Brain pericyte (primary cell): ENCODE measurements at regions not wholly inside any gene's neighbourhood (a gene's known extent, or its start where the extent isn't known, plus 50 kb on each side); places are given as distances from the start of the nearest gene placed in this dataset.
A peak's percentile ranks its signal among the peaks of the same experiment; 100 is the strongest.

Experiments
- DNase-seq: peaks from one replicate; pipeline ENCODE4 v3.0.0-alpha.2; 2012; ENCODE audit warnings: low read depth, low spot score

GRCh38 chr7:35536396-35536826 is 158.5 kb downstream of the HERPUD2 start:
- no peak for DNase-seq

GRCh38 chr7:35533902-35534301 is 161.0 kb downstream of the HERPUD2 start:
- no peak for DNase-seq

- no peak for DNase-seq
Measured at GRCh38 chr7:35530124-35531109, 164.5 kb downstream of the HERPUD2 start.

DNA sequence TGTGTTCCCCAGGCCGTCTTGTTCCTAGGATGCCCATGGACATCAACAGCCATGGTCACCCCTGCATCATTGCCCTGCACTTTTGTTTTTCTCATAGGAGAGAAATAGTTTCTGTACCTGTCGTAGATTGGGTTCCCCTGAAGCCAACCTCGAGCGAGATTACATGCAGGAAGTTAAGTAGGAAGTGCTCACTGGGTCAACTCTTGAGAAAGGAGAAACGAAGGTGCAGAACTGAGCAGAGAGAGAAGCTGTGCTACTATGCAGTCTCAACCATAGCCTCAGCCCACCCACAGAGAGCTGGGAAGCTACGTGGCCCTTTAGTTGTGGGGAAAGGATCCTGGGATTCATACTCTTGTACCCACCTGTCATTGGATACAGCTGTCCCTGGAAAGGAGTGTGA is 165.2 kb downstream of the HERPUD2 start:
- no peak for DNase-seq

GRCh38 chr7:35528381-35528977 is 166.5 kb downstream of the HERPUD2 start:
- no peak for DNase-seq

DNA sequence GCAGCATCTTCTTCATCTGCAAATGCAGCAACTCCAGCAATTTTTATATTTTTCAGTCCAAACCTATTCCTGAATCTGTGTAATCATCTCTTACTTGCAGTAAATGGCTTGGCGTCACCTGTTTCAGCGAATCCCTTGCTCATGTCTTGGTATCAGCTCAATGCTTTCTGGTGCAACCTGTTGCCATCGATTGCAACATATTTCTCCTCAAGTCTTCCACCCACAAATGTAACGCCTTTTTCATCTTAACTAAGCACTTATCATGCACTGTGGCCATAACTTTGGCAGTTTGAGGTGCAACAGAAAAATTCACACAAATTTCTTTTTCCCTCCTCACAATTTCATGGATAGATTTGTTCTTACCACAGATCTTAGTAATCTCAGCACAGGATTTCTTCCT is 168.3 kb downstream of the HERPUD2 start:
- no peak for DNase-seq

- DNase-seq, result no peak
Measured at GRCh38 chr7:35524112-35524804, 170.7 kb downstream of the HERPUD2 start.

DNA sequence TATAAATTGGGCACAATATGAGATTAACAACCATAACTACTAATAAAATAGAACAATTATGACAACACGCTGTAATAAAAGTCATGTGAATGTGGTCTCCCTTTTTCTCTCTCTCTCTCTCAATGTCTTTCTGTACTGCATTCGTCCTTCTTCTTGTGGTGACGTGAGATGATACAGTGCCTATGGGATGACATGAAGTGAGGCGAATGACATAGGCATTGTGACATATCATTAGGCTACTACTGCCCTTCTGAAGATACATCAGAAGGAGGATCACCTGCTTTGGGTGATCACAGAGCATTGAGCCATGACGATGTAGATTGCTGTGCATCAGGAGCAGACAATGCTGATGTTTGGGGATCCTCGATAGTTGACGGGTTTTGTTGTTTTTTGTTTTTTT is 171.6 kb downstream of the HERPUD2 start:
- no peak for DNase-seq

GRCh38 chr7:35522697-35523096 is 172.2 kb downstream of the HERPUD2 start:
- DNase-seq, result no peak

DNA sequence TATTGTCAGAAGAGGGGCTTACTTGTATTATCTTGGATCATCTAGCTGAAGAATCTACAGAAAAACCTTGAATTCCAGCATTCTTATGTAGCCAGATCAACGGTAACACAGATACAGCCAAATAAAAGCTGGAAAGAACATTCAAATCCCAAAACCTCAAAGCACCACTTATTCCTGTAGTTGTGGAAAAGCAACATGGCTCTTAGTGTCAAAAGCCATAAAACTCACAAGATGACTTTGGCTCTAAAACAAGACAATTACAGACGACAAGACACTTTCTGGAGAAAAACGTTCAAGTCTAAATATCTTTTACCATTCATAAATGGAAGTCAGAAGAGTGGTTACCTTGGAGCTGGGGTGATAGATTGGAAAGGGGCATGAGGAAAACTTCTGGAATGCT is 173.0 kb downstream of the HERPUD2 start:
- DNase-seq, result no peak

GRCh38 chr7:35520810-35521625 is 173.9 kb downstream of the HERPUD2 start:
- DNase-seq, result no peak

GRCh38 chr7:35519971-35520809 is 174.7 kb downstream of the HERPUD2 start:
- peak; percentile 7 for DNase-seq

GRCh38 chr7:35518767-35519166 is 176.2 kb downstream of the HERPUD2 start:
- DNase-seq, result no peak

GRCh38 chr7:35516498-35516897 is 178.4 kb downstream of the HERPUD2 start:
- DNase-seq, result no peak

DNA sequence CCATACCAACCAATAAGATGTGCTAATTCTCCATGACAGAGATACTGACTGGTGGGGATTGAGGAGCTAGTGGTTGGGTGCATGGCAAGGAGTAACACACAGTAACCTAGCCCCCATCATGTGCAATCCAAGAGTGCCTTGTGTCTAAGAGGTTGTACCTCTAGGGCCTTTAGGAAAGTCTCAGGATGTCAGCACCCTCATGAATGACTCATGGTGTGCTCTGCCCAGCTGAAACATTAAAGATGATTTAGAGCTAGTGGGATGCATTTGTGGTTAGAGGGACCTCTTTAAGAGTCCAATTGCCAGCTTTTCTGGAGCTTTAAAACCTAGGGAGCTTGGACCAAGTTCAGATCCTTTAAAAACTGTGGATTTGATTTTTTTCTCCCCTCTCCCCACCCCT is 181.1 kb downstream of the HERPUD2 start:
- DNase-seq, result no peak

GRCh38 chr7:35513195-35513594 is 181.7 kb downstream of the HERPUD2 start:
- DNase-seq, result no peak

DNA sequence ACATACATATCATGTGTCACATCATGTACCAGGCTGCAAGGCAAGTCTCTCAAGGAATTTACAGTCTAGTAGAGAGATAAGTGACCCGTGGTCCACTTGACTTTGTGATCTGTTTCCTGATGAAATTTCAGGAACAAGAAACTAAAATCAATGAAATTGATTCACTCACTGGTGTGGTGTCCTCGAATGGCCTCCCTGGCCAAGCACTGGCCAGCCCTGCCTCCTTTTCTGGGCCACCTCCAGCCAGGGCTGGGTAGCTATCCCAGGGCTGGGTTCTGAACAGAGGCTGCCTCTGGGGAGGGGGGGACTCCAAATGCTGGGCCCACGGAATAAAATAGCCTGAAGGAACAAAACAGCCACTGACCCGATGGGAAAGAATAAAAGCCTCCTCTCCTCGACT is 182.2 kb downstream of the HERPUD2 start:
- no peak for DNase-seq

GRCh38 chr7:35508623-35509400 is 186.1 kb downstream of the HERPUD2 start:
- no peak for DNase-seq

DNA sequence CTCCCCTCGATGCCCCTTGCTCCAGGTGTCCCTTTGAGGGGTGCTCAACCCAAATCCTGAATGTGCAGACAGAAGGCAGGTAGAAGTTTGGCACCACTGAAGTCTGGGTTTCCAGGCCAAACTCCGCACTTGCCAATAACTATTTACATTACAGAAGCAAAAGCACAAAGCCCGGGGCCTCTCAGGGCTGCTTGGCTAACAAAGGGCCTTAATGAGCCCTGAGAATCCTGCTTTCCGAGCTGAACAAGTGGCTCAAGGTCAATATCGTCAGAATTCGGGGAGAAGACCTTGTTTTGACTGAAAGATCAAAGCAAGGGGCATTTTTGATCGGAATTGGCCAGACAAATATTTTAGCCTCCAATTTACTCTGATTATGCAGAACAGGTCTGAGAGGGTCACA is 189.9 kb downstream of the HERPUD2 start:
- no peak for DNase-seq

DNA sequence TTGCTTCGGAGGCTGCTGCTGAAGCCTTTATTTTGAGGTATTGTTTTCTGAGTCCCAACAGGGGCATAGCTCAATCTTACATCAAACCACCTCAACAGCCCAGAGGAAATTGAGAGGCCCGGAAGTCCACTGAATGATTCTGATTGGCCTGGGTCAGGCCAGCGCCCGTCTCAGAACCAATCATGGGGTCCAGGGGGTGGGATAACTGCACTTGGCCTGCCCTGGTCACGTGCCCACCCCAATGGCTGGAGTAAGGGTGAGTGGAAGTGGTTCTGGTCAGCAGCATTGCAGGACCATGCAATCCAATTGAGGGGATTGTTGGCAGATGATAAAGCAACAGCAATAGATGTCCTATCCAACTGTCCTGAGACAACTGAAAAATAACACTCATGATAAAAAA is 190.6 kb downstream of the HERPUD2 start:
- DNase-seq, result no peak
